ENCODE measurements at regions not wholly inside any gene's neighbourhood (a gene's known extent, or its start where the extent isn't known, plus 50 kb on each side); places are given as distances from the start of the nearest gene placed in this dataset.
"Not testable (repeated sequence)": the region's sequence is repeated elsewhere in the genome, so short reads cannot be mapped to it uniquely, and the experiment has no call there.

DNA sequence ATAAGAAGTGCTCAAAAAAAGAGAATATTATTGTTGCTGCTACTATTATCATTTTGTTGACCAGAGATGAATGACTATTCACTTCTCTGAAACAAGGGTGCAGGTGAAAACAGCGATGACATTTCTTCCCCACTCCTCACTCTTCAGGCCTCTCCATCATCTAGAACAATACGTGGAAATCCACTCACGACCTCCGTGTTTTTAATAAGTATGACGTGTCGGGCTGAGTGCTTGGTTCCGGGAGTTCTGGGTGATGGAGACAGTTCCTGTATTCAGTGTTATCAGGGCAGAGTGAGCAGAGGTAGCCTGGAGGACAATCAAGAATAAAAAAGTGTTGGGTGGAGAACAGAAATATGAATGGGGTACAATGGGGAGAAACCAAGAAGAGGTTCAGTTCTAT, 130.0 kb upstream of the ZNF217 start:
- H3K4me1 Mint-ChIP-seq: peaks cover 2% of the 10 kb centered on the region

DNA sequence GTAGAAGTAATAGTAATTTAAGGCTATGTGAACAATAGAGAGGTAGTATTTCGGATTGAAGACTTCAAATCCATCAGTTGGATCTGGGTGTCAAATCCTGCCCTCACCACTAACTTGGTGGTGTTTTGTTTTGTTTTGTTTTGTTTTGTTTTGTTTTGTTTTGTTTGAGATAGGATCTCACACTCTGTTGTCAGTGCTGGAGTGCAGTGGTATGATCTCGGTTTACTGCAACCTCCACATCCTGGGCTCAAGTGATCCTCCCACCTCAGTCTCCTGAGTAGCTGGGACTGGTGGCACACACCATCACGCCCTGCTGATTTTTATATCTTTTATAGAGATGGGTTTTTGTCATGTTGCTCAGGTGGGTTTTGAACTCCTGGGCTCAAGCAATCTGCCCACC, 129.4 kb upstream of the ZNF217 start:
- no peak for TF ChIP-seq EZH2phosphoT487 (IDR thresholded peaks at IDR 0.05)
- TF ChIP-seq, protein P1, sequence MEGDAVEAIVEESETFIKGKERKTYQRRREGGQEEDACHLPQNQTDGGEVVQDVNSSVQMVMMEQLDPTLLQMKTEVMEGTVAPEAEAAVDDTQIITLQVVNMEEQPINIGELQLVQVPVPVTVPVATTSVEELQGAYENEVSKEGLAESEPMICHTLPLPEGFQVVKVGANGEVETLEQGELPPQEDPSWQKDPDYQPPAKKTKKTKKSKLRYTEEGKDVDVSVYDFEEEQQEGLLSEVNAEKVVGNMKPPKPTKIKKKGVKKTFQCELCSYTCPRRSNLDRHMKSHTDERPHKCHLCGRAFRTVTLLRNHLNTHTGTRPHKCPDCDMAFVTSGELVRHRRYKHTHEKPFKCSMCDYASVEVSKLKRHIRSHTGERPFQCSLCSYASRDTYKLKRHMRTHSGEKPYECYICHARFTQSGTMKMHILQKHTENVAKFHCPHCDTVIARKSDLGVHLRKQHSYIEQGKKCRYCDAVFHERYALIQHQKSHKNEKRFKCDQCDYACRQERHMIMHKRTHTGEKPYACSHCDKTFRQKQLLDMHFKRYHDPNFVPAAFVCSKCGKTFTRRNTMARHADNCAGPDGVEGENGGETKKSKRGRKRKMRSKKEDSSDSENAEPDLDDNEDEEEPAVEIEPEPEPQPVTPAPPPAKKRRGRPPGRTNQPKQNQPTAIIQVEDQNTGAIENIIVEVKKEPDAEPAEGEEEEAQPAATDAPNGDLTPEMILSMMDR (IDR thresholded peaks at IDR 0.05): no peak
- TF ChIP-seq EZH2 (IDR thresholded peaks at IDR 0.05): no peak
- Mint-ChIP-seq H3K4me1 (peaks cover 4% of the 10 kb centered on the region), H3K36me3 (no peaks in the 10 kb centered on the region), H3K9me3 (no peaks in the 10 kb centered on the region), H3K27me3 (ENCODE audit: insufficient read depth, low read depth) (peaks cover 3% of the 10 kb centered on the region), H3K27ac (no peak overlapping the region), H3K4me3 (no peak overlapping the region)
- Histone ChIP-seq H3K27me3 (no peaks in the 10 kb centered on the region), H3K4me3 (no peak overlapping the region), H3K9ac (no peak overlapping the region), H3F3A (ENCODE audit: low read depth) (peaks cover 6% of the 10 kb centered on the region), H3K9me3 (ENCODE audit: low read depth) (no peaks in the 10 kb centered on the region), H4K20me1 (ENCODE audit: low read depth) (no peaks in the 10 kb centered on the region), H2AFZ (replicated peaks) (no peak overlapping the region), H3K4me2 (no peak overlapping the region), H3K36me3 (no peaks in the 10 kb centered on the region), H3K79me2 (ENCODE audit: low read depth) (no peaks in the 10 kb centered on the region), H3K4me1 (peaks cover 5% of the 10 kb centered on the region), H3K27ac (no peak overlapping the region)
- no peak for DNase-seq (ENCODE audit: low spot score)

More for the DNA sequence above, 130.0 kb upstream of the ZNF217 start:
- Histone ChIP-seq H3K4me2 (no peak overlapping the region), H3K27me3 (no peaks in the 10 kb centered on the region), H3K27ac (no peak overlapping the region), H3F3A (ENCODE audit: low read depth) (peaks cover 2% of the 10 kb centered on the region), H3K9ac (no peak overlapping the region), H3K79me2 (ENCODE audit: low read depth) (no peaks in the 10 kb centered on the region), H4K20me1 (ENCODE audit: low read depth) (no peaks in the 10 kb centered on the region), H3K36me3 (no peaks in the 10 kb centered on the region), H3K4me3 (no peak overlapping the region), H3K9me3 (ENCODE audit: low read depth) (no peaks in the 10 kb centered on the region), H2AFZ (replicated peaks) (no peak overlapping the region), H3K4me1 (no peaks in the 10 kb centered on the region)
- TF ChIP-seq EZH2 (IDR thresholded peaks at IDR 0.05) (no peak), EZH2phosphoT487 (IDR thresholded peaks at IDR 0.05) (no peak)
- TF ChIP-seq, protein P1 (IDR thresholded peaks at IDR 0.05): no peak
- Mint-ChIP-seq H3K27ac (no peak overlapping the region), H3K36me3 (no peaks in the 10 kb centered on the region), H3K27me3 (ENCODE audit: insufficient read depth, low read depth) (peaks cover 6% of the 10 kb centered on the region), H3K9me3 (no peaks in the 10 kb centered on the region), H3K4me3 (no peak overlapping the region)
- DNase-seq (ENCODE audit: low spot score): no peak

DNA sequence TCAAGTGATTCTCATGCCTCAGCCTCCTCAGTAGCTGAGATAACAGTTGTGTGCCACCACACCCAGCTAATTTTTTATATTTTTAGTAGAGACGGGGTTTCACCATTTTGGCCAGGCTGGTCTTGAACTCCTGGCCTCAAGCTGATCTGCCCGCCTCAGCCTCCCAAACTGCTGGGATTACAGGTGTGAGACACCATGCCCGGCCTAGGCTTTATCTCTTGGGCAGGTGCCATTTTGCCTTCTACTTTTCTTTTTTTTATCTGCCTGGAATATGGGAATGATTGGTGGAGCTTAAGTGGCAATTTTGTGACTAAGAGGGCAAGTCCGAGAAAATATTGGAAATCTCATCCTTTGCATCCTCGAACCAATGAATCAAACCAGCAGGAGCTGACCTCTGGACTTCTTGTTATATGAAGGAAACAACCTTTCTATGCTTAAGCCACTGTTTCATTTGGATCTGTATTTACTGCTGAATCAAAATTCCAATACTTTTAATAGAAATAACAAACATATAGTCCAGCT, 128.9 kb upstream of the ZNF217 start:
- Mint-ChIP-seq H3K9me3 (no peaks in the 10 kb centered on the region), H3K27ac (no peak overlapping the region), H3K36me3 (no peaks in the 10 kb centered on the region), H3K27me3 (ENCODE audit: insufficient read depth, low read depth) (peaks cover 8% of the 10 kb centered on the region), H3K4me3 (no peak overlapping the region), H3K4me1 (peaks cover 9% of the 10 kb centered on the region)
- no peak overlapping the region for H3K4me2 ChIP-seq
- H3K27ac ChIP-seq: no peak overlapping the region
- TF ChIP-seq, protein P1 (IDR thresholded peaks at IDR 0.05): no peak
- TF ChIP-seq EZH2 (IDR thresholded peaks at IDR 0.05): no peak
- TF ChIP-seq EZH2phosphoT487 (IDR thresholded peaks at IDR 0.05): no peak
- no peaks in the 10 kb centered on the region for H3K79me2 ChIP-seq (ENCODE audit: low read depth)
- peaks cover 5% of the 10 kb centered on the region for H3K4me1 ChIP-seq
- no peaks in the 10 kb centered on the region for H3K9me3 ChIP-seq (ENCODE audit: low read depth)
- H4K20me1 ChIP-seq (ENCODE audit: low read depth): no peaks in the 10 kb centered on the region
- H3K9ac ChIP-seq: no peak overlapping the region
- no peak overlapping the region for H2AFZ ChIP-seq (replicated peaks)
- H3K27me3 ChIP-seq: no peaks in the 10 kb centered on the region
- H3F3A ChIP-seq (ENCODE audit: low read depth): peaks cover 6% of the 10 kb centered on the region
- no peaks in the 10 kb centered on the region for H3K36me3 ChIP-seq
- H3K4me3 ChIP-seq: no peak overlapping the region
- DNase-seq (ENCODE audit: low spot score): no peak

DNA sequence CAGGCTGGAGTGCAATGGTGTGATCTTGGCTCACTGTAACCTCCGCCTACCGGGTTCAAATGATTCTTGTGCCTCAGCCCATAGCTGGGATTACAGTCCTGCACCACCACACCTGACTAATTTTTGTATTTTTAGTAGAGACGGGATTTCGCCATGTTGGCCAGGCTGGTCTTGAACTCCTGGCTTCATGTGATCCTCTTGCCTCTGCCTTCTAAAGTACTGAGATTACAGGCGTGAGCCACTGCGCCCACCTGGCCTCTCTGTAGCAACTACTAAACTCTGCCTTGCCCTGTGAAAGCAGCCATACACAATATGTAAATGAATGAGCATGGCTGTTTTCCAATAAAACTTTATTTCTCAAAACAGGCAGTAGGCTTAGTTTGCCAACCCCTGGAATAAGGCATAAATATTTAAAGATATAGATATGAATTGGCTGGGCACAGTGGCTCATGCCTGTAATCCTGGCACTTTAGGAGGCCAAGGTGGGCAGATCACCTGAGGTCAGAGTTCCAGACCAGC, 127.9 kb upstream of the ZNF217 start:
- not testable (repeated sequence) for H3F3A ChIP-seq (ENCODE audit: low read depth); H4K20me1 ChIP-seq (ENCODE audit: low read depth); H3K4me3 ChIP-seq; H3K4me2 ChIP-seq; H3K36me3 Mint-ChIP-seq; H3K9me3 Mint-ChIP-seq; H3K27me3 ChIP-seq; H3K4me1 ChIP-seq; H3K36me3 ChIP-seq; DNase-seq (ENCODE audit: low spot score); H3K27me3 Mint-ChIP-seq (ENCODE audit: insufficient read depth, low read depth); H3K4me3 Mint-ChIP-seq; H3K79me2 ChIP-seq (ENCODE audit: low read depth); H3K27ac ChIP-seq; H3K27ac Mint-ChIP-seq; H3K4me1 Mint-ChIP-seq; H2AFZ ChIP-seq (replicated peaks); H3K9me3 ChIP-seq (ENCODE audit: low read depth); H3K9ac ChIP-seq

DNA sequence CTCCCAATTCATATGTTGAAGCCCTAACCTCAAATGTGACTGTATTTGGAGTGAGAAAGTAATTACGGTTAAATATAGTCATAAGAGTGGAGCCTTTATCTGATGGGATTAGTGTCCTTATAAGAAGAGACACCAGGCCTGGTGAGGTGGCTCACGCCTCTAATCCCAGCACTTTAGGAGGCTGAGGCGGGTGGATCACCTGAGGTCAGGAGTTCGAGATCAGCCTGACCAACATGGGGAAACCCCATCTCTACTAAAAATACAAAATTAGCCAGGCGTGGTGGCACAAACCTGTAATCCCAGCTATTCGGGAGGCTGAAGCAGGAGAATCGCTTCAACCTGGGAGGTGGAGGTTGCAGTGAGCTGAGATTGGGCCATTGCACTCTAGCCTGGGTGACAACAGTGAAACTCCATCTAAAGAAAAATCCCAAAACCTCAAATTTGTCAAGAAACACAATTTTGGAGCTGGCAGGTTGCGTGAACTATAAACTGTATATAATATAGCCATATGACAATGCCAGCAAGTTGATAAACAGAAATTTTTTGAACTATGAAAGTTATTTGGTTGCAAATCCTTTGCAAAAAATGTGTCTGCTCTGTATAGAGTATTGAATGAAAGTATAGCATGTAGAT, 125.6 kb upstream of the ZNF217 start:
- not testable (repeated sequence) for H2AFZ ChIP-seq (replicated peaks); H4K20me1 ChIP-seq (ENCODE audit: low read depth); H3K9me3 Mint-ChIP-seq; H3K9ac ChIP-seq; H3K27ac ChIP-seq; H3K36me3 Mint-ChIP-seq; H3K27ac Mint-ChIP-seq; H3K79me2 ChIP-seq (ENCODE audit: low read depth); H3K27me3 ChIP-seq; H3K4me3 Mint-ChIP-seq; H3K36me3 ChIP-seq; H3K4me3 ChIP-seq; H3F3A ChIP-seq (ENCODE audit: low read depth); H3K27me3 Mint-ChIP-seq (ENCODE audit: insufficient read depth, low read depth); H3K4me1 ChIP-seq; DNase-seq (ENCODE audit: low spot score); H3K4me2 ChIP-seq; H3K9me3 ChIP-seq (ENCODE audit: low read depth)
- H3K4me1 Mint-ChIP-seq: peaks cover 12% of the 10 kb centered on the region

Measured in neural progenitor cell (in vitro differentiated cells).